GM18868 (cell line): ENCODE measurements at regions not wholly inside any gene's neighbourhood (a gene's known extent, or its start where the extent isn't known, plus 50 kb on each side); places are given as distances from the start of the nearest gene placed in this dataset.
"Not testable (repeated sequence)": the region's sequence is repeated elsewhere in the genome, so short reads cannot be mapped to it uniquely, and the experiment has no call there.

Source experiments
- ATAC-seq: cut with Tn5 transposase; IDR thresholded peaks from one replicate; pipeline ENCODE4 v1.9.1; 2021; ENCODE audit warnings: mild to moderate bottlenecking, moderate library complexity; ENCODE audit not compliant: unreplicated experiment

GRCh38 chr5:118554241-118554640 lies 434.1 kb downstream of the DTWD2 start:
- ATAC-seq: no peak

GRCh38 chr5:118553662-118554061 lies 434.7 kb downstream of the DTWD2 start:
- no peak for ATAC-seq

GRCh38 chr5:118552731-118553360 lies 435.5 kb downstream of the DTWD2 start:
- ATAC-seq: no peak

- no peak for ATAC-seq
Observed at GRCh38 chr5:118552146-118552545, 436.2 kb downstream of the DTWD2 start.

- no peak for ATAC-seq
Observed at GRCh38 chr5:118551716-118552115, 436.6 kb downstream of the DTWD2 start.

GRCh38 chr5:118551031-118551430 lies 437.3 kb downstream of the DTWD2 start:
- no peak for ATAC-seq

- no peak for ATAC-seq
Observed at GRCh38 chr5:118548761-118549720, 439.3 kb downstream of the DTWD2 start.

GRCh38 chr5:118545470-118545869 lies 442.9 kb downstream of the DTWD2 start:
- no peak for ATAC-seq

- ATAC-seq: no peak
Observed at GRCh38 chr5:118544887-118545449, 443.4 kb downstream of the DTWD2 start.

- ATAC-seq: no peak
Observed at GRCh38 chr5:118533923-118534322, 454.4 kb downstream of the DTWD2 start.

GRCh38 chr5:118533156-118533555 lies 455.2 kb downstream of the DTWD2 start:
- ATAC-seq: no peak

- no peak for ATAC-seq
Observed at GRCh38 chr5:118531276-118531675, 457.1 kb downstream of the DTWD2 start.

- ATAC-seq: no peak
Observed at GRCh38 chr5:118529361-118530144, 458.8 kb downstream of the DTWD2 start.

- no peak for ATAC-seq
Observed at GRCh38 chr5:118522626-118523025, 465.7 kb downstream of the DTWD2 start.

GRCh38 chr5:118520771-118521415 lies 467.5 kb downstream of the DTWD2 start:
- no peak for ATAC-seq

- ATAC-seq: no peak
Observed at GRCh38 chr5:118519466-118519865, 468.9 kb downstream of the DTWD2 start.

- ATAC-seq: no peak
Observed at GRCh38 chr5:118518720-118519119, 469.6 kb downstream of the DTWD2 start.

- ATAC-seq: no peak
Observed at GRCh38 chr5:118511846-118512245, 476.5 kb downstream of the DTWD2 start.

- peak; percentile 90 for ATAC-seq
Observed at GRCh38 chr5:118506217-118506852, 482.0 kb downstream of the DTWD2 start.

GRCh38 chr5:118502232-118502631 lies 486.1 kb downstream of the DTWD2 start:
- ATAC-seq: not testable (repeated sequence)
